Activated T-cell treated with anti-CD3 and anti-CD28 coated beads, Interleukin-2, amount 50 U/mL, for 4 hours (primary cell): ENCODE measurements at regions not wholly inside any gene's neighbourhood (a gene's known extent, or its start where the extent isn't known, plus 50 kb on each side); places are given as distances from the start of the nearest gene placed in this dataset.

Experiments
- ATAC-seq, 2 donors: fragments of 200-7000 bp; cut with Tn5 transposase; one replicate each; pipeline ENCODE4 v1.10.0; 2021
- DNase-seq: peaks from one replicate; pipeline ENCODE4 v3.0.0-alpha.2; 2020
- H3K27me3 Mint-ChIP-seq: one replicate; pipeline ENCODE4 v1.8.0; 2021; ENCODE audit warnings: low read depth, mixed read lengths
- H3K36me3 Mint-ChIP-seq: one replicate; pipeline ENCODE4 v1.8.0; 2022; ENCODE audit warnings: mixed read lengths; ENCODE audit not compliant: insufficient read depth
- H3K4me1 Mint-ChIP-seq: one replicate; pipeline ENCODE4 v1.8.0; 2021; ENCODE audit warnings: low read depth, mixed read lengths
- H3K4me3 Mint-ChIP-seq: one replicate; pipeline ENCODE4 v1.8.0; 2021; ENCODE audit warnings: mild to moderate bottlenecking, moderate library complexity, mixed read lengths
- H3K9me3 Mint-ChIP-seq: one replicate; pipeline ENCODE4 v1.8.0; 2021; ENCODE audit warnings: mixed read lengths

- Mint-ChIP-seq H3K27me3 (no peaks in the 10 kb centered on the region), H3K9me3 (peaks cover 39% of the 10 kb centered on the region), H3K4me1 (no peaks in the 10 kb centered on the region), H3K4me3 (no peak overlapping the region), H3K36me3 (no peaks in the 10 kb centered on the region)
- DNase-seq (no peak), ATAC-seq (no peak)
These were observed 608.0 kb upstream of the CDH8 start for GRCh38 chr16:62644030-62644812.

DNA sequence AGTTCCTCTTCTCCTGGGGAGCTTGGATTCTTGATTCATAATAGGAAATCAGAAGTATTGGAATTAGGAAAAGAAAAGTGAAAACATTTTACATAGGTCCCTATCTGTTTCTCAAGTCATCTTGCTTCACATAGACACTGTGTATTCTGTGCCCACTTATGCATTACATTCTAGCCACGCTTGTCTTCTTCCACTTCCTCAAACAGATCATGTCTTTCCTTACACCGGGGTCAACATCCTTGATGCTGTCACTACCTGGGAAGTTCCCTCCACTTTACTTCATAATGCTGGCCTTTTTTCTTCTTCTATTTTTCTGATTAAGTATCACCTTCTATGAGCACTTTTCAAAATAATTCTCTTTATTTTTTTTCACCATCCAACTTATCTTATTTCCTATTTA, 606.4 kb upstream of the CDH8 start:
- no peaks in the 10 kb centered on the region for H3K27me3 Mint-ChIP-seq
- no peaks in the 10 kb centered on the region for H3K4me1 Mint-ChIP-seq
- ATAC-seq (no peak), DNase-seq (no peak)
- H3K9me3 Mint-ChIP-seq = peaks cover 35% of the 10 kb centered on the region
- H3K36me3 Mint-ChIP-seq = no peaks in the 10 kb centered on the region
- no peak overlapping the region for H3K4me3 Mint-ChIP-seq

GRCh38 chr16:62639890-62640289, 603.7 kb upstream of the CDH8 start:
- Mint-ChIP-seq H3K36me3 (no peaks in the 10 kb centered on the region), H3K4me1 (no peaks in the 10 kb centered on the region), H3K9me3 (peaks cover 32% of the 10 kb centered on the region), H3K27me3 (no peaks in the 10 kb centered on the region), H3K4me3 (no peak overlapping the region)
- no peak for DNase-seq
- no peak for ATAC-seq

DNA sequence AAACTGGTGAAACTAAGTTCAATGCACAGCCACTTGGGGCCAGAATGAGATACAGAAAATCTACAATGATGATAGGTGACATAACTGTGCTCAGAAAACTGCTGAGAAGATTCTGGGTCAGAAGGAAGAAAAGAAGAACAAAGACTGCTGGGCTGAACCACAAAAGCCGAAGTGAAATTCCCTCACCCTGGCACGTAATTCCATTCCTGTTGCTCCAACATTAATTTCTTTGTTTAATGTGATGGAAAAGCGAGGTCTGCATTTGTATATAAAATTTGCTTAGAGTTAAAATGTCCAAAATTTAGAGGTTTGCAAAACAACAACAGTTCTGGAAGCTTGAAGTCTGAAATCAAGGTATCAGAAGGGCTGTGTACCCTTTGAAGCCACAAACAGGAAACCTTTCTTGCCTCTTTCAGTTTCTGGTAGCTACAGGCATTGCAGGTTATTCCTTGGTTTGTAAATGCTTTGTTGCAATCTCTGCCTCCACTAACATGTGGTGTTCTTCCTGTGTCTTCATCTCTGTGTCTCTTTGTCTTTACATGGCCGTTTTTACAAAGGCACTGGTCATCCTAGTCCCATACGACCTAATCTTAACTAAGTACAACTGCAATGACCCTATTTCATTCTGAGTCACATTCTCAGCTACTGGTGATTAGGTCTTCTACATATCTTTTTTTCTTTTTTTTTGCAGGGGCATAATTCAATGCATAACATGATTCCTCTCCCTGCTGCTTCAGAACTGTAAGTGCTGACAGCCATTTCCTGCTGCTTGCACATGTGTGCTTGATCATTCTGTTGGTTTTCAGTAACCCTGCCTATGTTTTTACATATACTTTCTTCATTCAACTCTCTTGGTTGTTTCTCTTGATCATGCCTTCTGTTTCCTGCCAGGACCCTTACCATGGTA, 603.0 kb upstream of the CDH8 start:
- peaks cover 32% of the 10 kb centered on the region for H3K9me3 Mint-ChIP-seq
- no peaks in the 10 kb centered on the region for H3K27me3 Mint-ChIP-seq
- H3K4me3 Mint-ChIP-seq = no peak overlapping the region
- H3K36me3 Mint-ChIP-seq = no peaks in the 10 kb centered on the region
- no peak for ATAC-seq
- H3K4me1 Mint-ChIP-seq = no peaks in the 10 kb centered on the region
- no peak for DNase-seq

DNA sequence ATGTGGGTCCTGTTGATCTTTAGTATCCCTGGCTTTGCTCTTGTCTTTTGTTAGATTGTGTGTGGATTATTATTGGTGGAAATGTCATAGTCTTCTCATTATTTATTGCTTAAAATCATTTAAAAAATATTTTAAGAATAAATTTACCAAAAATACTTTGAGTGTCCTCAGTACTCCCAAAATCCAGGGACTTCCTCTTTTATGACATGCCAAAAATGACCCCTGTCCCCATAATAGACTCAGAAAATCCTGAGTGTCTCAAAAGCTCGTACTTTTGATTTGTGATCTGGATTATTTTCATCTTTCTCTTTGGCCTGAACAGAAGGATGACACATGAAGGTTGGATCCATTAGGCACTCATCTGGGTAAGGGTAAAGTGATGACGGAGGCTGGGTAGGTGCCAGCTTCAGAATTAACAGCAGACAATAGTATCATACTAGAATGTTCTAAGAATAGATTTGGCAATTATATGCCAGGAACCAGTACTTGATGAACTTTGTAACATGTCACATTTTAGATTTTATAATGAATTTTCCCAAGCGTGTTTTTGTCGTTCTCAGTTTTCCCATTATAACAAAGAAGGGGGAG, 602.2 kb upstream of the CDH8 start:
- peaks cover 34% of the 10 kb centered on the region for H3K9me3 Mint-ChIP-seq
- no peak for DNase-seq
- H3K4me1 Mint-ChIP-seq = no peaks in the 10 kb centered on the region
- no peaks in the 10 kb centered on the region for H3K36me3 Mint-ChIP-seq
- ATAC-seq = no peak
- H3K27me3 Mint-ChIP-seq = no peaks in the 10 kb centered on the region
- no peak overlapping the region for H3K4me3 Mint-ChIP-seq

GRCh38 chr16:62625326-62625725, 589.1 kb upstream of the CDH8 start:
- Mint-ChIP-seq H3K4me3 (no peak overlapping the region), H3K4me1 (no peaks in the 10 kb centered on the region), H3K36me3 (no peaks in the 10 kb centered on the region), H3K27me3 (no peaks in the 10 kb centered on the region), H3K9me3 (peaks cover 33% of the 10 kb centered on the region)
- no peak for DNase-seq
- ATAC-seq = no peak

- peaks cover 30% of the 10 kb centered on the region for H3K9me3 Mint-ChIP-seq
- H3K36me3 Mint-ChIP-seq = no peaks in the 10 kb centered on the region
- no peak for ATAC-seq
These were observed 584.0 kb upstream of the CDH8 start for GRCh38 chr16:62620275-62620674.

DNA sequence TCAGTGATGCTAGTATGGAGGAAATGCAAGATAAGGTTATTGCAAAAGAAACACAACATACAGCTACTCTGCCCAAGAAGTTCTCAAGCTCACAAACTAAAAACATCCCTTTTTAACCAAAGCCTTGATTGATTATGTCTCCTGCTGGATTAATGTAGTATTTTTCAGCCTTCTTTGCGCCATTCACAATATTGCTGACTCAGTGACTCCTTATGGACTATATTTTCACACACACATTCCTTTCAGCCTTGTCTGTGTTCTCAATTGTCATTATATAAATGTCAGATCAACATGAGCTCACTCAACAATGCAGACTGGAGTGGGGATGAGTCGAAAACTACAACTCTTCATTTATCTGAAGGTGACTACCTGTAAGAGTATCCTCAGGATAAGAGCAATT, 579.3 kb upstream of the CDH8 start:
- H3K4me1 Mint-ChIP-seq = no peaks in the 10 kb centered on the region
- H3K27me3 Mint-ChIP-seq = no peaks in the 10 kb centered on the region
- no peak overlapping the region for H3K4me3 Mint-ChIP-seq
- no peaks in the 10 kb centered on the region for H3K36me3 Mint-ChIP-seq
- DNase-seq (no peak), ATAC-seq (no peak)
- H3K9me3 Mint-ChIP-seq = peaks cover 42% of the 10 kb centered on the region

More at GRCh38 chr16:62620275-62620674, 584.0 kb upstream of the CDH8 start:
- no peak overlapping the region for H3K4me3 Mint-ChIP-seq
- no peak for DNase-seq
- H3K4me1 Mint-ChIP-seq = no peaks in the 10 kb centered on the region
- no peaks in the 10 kb centered on the region for H3K27me3 Mint-ChIP-seq

DNA sequence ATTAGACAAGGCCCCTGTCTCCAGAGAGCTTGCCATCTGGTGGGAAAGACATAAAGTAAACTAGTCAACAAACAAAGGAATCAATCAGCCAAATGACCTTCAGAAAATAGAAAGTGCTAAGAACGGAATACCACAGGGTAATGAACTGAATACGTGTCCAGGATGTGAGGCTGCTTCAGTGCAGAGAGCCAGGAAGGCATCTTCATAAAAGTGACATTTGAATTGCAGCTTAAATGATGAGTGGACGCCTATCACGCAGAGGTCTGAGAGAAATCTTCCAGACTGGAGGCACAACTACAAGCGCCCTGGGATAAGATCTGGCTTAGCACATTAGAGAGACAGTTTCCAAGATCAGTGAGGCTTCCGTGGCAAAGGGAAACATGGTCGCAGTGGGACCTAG, 574.1 kb upstream of the CDH8 start:
- ATAC-seq (no peak), DNase-seq (no peak)
- no peaks in the 10 kb centered on the region for H3K27me3 Mint-ChIP-seq
- H3K9me3 Mint-ChIP-seq = peaks cover 29% of the 10 kb centered on the region
- no peaks in the 10 kb centered on the region for H3K36me3 Mint-ChIP-seq
- no peak overlapping the region for H3K4me3 Mint-ChIP-seq
- no peaks in the 10 kb centered on the region for H3K4me1 Mint-ChIP-seq

- Mint-ChIP-seq H3K36me3 (no peaks in the 10 kb centered on the region), H3K27me3 (no peaks in the 10 kb centered on the region), H3K4me3 (no peak overlapping the region), H3K4me1 (no peaks in the 10 kb centered on the region), H3K9me3 (peaks cover 27% of the 10 kb centered on the region)
- no peak for ATAC-seq
- DNase-seq = no peak
These were observed 566.6 kb upstream of the CDH8 start for GRCh38 chr16:62602790-62603189.

- DNase-seq = no peak
- Mint-ChIP-seq H3K9me3 (peaks cover 28% of the 10 kb centered on the region), H3K36me3 (no peaks in the 10 kb centered on the region), H3K27me3 (no peaks in the 10 kb centered on the region), H3K4me1 (no peaks in the 10 kb centered on the region), H3K4me3 (no peak overlapping the region)
- ATAC-seq = no peak
These were observed 561.6 kb upstream of the CDH8 start for GRCh38 chr16:62597875-62598274.

GRCh38 chr16:62596584-62596983, 560.3 kb upstream of the CDH8 start:
- Mint-ChIP-seq H3K9me3 (peaks cover 17% of the 10 kb centered on the region), H3K36me3 (no peaks in the 10 kb centered on the region)
- ATAC-seq = no peak

DNA sequence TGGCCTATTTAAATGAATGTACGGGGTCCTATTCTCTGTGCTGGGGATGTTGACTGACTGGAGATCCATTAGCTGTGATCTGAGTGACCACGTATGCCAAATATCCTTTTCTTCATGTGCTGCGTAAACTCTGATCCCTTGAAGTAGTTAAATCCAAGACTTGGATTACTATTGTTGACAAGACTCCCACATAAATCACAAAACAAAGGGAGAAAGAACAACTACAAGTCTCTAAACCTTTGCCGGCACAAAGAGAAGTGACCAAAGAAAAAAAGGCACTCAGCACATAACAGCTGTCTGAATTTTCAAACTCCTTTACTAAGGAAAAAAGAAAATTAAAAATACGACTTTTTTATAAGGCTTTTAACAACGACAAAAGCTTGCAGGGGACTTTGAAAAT, 559.9 kb upstream of the CDH8 start:
- DNase-seq (no peak), ATAC-seq (no peak)
- Mint-ChIP-seq H3K36me3 (no peaks in the 10 kb centered on the region), H3K9me3 (peaks cover 14% of the 10 kb centered on the region), H3K4me3 (no peak overlapping the region), H3K4me1 (no peaks in the 10 kb centered on the region), H3K27me3 (no peaks in the 10 kb centered on the region)

More at GRCh38 chr16:62596584-62596983, 560.3 kb upstream of the CDH8 start:
- DNase-seq = no peak
- Mint-ChIP-seq H3K27me3 (no peaks in the 10 kb centered on the region), H3K4me1 (no peaks in the 10 kb centered on the region), H3K4me3 (no peak overlapping the region)

GRCh38 chr16:62586128-62586862, 550.1 kb upstream of the CDH8 start:
- no peaks in the 10 kb centered on the region for H3K36me3 Mint-ChIP-seq

More at GRCh38 chr16:62586128-62586862, 550.1 kb upstream of the CDH8 start:
- ATAC-seq (no peak), DNase-seq (no peak)
- Mint-ChIP-seq H3K4me3 (no peak overlapping the region), H3K9me3 (peaks cover 28% of the 10 kb centered on the region), H3K4me1 (no peaks in the 10 kb centered on the region), H3K27me3 (no peaks in the 10 kb centered on the region)
